Muscle of leg (tissue), 3 donors: ENCODE measurements at regions not wholly inside any gene's neighbourhood (a gene's known extent, or its start where the extent isn't known, plus 50 kb on each side); places are given as distances from the start of the nearest gene placed in this dataset.
A peak's percentile ranks its signal among the peaks of the same experiment; 100 is the strongest.

ENCODE experiments used
- DNase-seq: peaks from one replicate; pipeline ENCODE4 v3.0.0; 2013
- H3K27ac ChIP-seq: one replicate; pipeline ENCODE4 v1.5.1; 2013; ENCODE audit warnings: mild to moderate bottlenecking, low read length, control low read depth
- H3K27me3 ChIP-seq: one replicate; pipeline ENCODE4 v1.6.1; 2013; ENCODE audit warnings: low read length; ENCODE audit not compliant: control insufficient read depth, insufficient read depth
- H3K36me3 ChIP-seq: one replicate; pipeline ENCODE4 v1.6.1; 2013; ENCODE audit warnings: low read length; ENCODE audit not compliant: control insufficient read depth, insufficient read depth
- H3K4me1 ChIP-seq: one replicate; pipeline ENCODE4 v1.6.1; 2013; ENCODE audit warnings: low read length; ENCODE audit not compliant: control insufficient read depth, insufficient read depth
- H3K4me3 ChIP-seq: one replicate; pipeline ENCODE4 v1.5.1; 2013; ENCODE audit warnings: low read length, control low read depth
- H3K9me3 ChIP-seq: replicated peaks from 2 replicates; pipeline ENCODE4 v1.6.1; 2013; ENCODE audit warnings: low read depth, low read length; ENCODE audit not compliant: control insufficient read depth
- WGBS: methylation state at CpG from one replicate; pipeline ENCODE4 v1.1.5; 2013; ENCODE audit warnings: missing lambda C conversion rate; ENCODE audit not compliant: insufficient coverage; 5-methylcytosine and 5-hydroxymethylcytosine counted together

DNA sequence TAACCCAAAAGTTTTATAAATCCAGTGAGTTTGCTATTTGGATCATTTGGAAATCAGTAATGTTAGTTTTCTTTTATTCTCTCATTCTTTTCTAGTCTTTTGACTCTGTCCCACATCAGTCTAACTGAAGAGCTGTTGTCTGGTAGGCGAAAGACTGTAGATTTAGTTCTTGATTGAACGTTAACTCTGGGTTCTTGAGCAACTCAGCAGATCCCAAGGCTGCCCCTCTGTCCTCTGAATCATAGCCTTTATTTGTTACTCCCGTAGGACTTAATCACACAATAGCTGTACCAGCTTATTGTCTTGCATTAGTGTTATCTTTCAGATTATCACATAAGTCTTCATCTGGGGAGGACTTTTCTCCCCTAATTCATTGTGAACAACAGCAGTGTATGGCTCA lies 119.3 kb upstream of the TOM1L1 start:
- no peaks in the 10 kb centered on the region for H3K4me1 ChIP-seq
- 100% methylated on average over 1 of the region's 3 CpGs for WGBS
- H3K27ac ChIP-seq = no peak overlapping the region
- no peaks in the 10 kb centered on the region for H3K27me3 ChIP-seq
- no peak for DNase-seq
- no peaks in the 10 kb centered on the region for H3K36me3 ChIP-seq
- H3K9me3 ChIP-seq = no peaks in the 10 kb centered on the region
- H3K4me3 ChIP-seq = no peak overlapping the region

DNA sequence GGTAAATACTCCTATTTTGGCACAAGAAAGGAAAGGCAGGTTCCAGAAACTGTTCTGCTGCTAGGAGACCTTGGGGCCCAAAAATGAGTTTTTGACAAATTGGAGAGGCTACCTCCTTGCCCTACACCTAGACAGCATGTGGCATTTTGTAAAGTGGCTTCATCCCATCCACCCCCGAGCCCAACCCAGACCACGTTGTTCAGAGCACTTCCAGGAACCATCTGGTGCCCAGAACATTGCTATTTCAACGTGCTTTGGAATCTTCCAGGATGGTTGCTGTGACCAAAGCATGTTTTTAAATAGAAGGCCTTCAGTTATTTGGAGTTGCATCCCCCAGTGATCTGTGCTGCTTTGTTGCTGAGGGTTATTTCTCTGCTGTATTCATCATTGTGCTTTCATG lies 116.3 kb upstream of the TOM1L1 start:
- WGBS = 52% methylated on average over 3 of the region's 3 CpGs
- no peaks in the 10 kb centered on the region for H3K27me3 ChIP-seq
- no peaks in the 10 kb centered on the region for H3K9me3 ChIP-seq
- H3K36me3 ChIP-seq = no peaks in the 10 kb centered on the region
- H3K27ac ChIP-seq = no peak overlapping the region
- H3K4me1 ChIP-seq = no peaks in the 10 kb centered on the region
- H3K4me3 ChIP-seq = no peak overlapping the region
- DNase-seq = no peak

DNA sequence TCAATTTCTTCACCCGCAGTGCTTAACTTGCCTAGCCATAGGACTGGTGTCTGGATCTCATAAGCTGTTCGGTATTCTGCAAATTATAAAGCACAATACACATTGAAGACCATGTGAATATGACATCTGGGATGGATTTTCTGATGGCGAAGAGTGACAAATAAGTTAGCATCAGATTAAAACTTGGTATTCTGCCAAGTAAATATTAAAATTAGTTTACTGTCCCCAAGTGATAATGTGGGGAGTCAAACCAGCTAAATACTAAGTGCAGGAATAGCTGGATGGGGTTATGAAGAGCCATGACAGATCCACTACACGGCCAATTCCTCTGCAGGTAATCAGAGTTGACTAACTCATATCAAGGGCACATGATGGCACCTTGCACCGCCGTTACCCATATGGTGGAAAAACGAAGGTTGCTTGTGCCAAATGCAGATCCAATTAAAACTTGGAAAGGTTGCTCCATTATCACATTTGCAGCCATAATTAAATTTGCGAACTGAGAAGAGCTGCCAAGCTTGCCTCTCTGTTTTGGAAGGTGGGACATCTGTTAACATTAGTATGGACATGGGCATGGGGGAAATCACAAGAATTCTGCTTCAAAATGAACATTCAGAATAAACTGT lies 114.9 kb upstream of the TOM1L1 start:
- H3K36me3 ChIP-seq = no peaks in the 10 kb centered on the region
- H3K27ac ChIP-seq = no peak overlapping the region
- H3K4me3 ChIP-seq = no peak overlapping the region
- 83% methylated on average over 2 of the region's 8 CpGs for WGBS
- H3K9me3 ChIP-seq = no peaks in the 10 kb centered on the region
- no peak for DNase-seq
- H3K4me1 ChIP-seq = no peaks in the 10 kb centered on the region
- no peaks in the 10 kb centered on the region for H3K27me3 ChIP-seq

DNA sequence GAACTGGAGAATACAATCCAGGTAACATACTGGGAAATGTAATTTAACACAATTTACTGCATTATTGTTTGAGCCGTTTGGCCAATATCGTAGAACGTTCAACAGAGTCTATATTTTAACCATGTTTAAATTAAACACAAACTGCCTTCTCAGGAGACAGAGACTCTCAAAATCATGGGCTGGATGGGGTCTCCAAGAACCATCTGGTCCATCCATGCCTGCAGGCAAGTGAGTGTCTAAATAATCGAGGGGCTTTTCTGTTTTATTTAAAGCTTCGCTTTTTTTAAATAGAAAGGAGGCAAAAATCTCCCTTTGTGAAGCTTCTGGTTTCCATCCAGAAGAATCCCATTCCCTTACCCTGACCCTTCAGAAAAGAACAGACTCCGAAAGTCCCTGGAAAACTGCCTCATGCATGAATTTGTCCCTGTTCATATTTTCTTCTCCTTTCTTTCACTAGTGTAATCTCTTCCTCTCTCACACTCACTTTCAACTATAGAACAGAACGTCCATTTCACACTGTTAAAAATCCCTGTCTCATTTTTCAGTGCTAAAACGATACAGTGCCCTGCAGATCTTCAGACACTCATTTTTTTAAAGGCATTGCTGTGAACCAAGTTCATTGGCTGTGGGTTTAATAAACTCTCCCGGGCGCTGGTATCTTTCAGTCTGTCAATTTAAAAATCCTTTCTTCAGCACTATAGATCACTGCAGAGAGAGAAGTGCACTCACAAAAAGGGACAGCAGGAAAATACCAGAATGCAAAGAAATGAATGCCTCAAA lies 111.4 kb upstream of the TOM1L1 start:
- DNase-seq = peak; percentile 4
- H3K27ac ChIP-seq = no peak overlapping the region
- no peaks in the 10 kb centered on the region for H3K36me3 ChIP-seq
- no peaks in the 10 kb centered on the region for H3K4me1 ChIP-seq
- H3K27me3 ChIP-seq = no peaks in the 10 kb centered on the region
- no peak overlapping the region for H3K4me3 ChIP-seq
- 14% methylated on average over 4 of the region's 10 CpGs for WGBS
- no peaks in the 10 kb centered on the region for H3K9me3 ChIP-seq

DNA sequence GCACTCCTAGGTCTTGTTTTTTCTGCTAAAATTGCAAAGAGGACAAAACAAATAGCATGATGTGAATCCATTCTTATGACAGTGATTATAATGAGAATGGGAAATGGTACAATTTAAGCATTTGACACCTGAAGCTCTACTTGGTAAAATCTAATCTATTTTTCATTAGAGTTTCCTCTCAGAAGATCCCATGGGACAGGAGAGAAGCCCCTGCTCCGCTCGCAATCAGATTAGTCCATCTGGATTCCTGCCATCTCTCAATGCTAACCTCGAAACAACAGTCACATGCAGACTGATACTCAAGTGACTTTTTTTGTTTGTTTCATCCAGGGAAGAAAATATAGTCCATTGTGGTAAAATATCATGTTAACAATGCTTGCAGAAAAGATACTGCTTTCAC lies 107.4 kb upstream of the TOM1L1 start:
- H3K36me3 ChIP-seq = no peaks in the 10 kb centered on the region
- no peak overlapping the region for H3K4me3 ChIP-seq
- no peak for DNase-seq
- no peaks in the 10 kb centered on the region for H3K9me3 ChIP-seq
- no peaks in the 10 kb centered on the region for H3K4me1 ChIP-seq
- WGBS = no CpG with 5 or more reads among the region's 3 CpGs
- H3K27ac ChIP-seq = no peak overlapping the region
- H3K27me3 ChIP-seq = no peaks in the 10 kb centered on the region

DNA sequence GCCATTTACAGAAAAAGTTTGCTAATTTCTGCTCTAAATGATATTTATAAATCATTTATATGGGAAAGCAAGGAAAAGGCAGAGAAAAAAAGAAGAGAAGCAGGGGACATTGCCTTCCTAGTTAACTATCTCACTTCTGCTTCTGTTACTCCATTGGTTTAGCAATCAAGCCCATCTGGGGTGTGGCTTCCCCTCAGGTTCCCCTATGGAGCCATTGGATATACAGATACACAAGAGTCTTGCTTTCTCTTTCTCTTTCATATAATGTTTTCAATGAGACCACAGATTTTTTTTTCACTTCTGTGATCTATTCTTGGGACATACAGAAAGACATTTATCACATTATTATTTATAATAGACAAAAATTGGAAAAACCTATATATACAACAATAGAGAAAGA lies 105.6 kb upstream of the TOM1L1 start:
- no peak for DNase-seq
- Histone ChIP-seq H3K27ac (no peak overlapping the region), H3K4me3 (no peak overlapping the region), H3K4me1 (no peaks in the 10 kb centered on the region), H3K9me3 (no peaks in the 10 kb centered on the region), H3K27me3 (no peaks in the 10 kb centered on the region), H3K36me3 (no peaks in the 10 kb centered on the region)

DNA sequence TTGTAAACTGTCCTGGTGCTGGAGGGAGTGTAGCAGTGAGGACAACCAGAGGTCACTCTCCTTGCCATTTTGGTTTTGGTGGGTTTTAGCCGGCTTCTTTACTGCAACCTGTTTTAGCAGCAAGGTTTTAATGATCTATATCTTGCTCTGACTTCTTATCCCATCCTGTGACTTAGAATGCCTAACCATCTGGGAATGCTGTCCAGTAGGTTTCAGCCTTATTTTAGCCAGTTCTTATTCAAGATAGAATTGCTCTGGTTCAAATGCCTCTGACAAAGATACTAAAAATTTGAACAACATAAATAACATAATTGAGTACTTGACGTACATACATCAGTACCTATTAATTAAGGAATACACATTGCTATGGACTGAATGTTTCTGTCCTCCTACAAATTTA lies 93.3 kb upstream of the TOM1L1 start:
- H3K36me3 ChIP-seq = no peaks in the 10 kb centered on the region
- no CpG with 5 or more reads among the region's 2 CpGs for WGBS
- no peak overlapping the region for H3K4me3 ChIP-seq
- no peaks in the 10 kb centered on the region for H3K9me3 ChIP-seq
- H3K27me3 ChIP-seq = no peaks in the 10 kb centered on the region
- no peak overlapping the region for H3K27ac ChIP-seq
- DNase-seq = no peak
- no peaks in the 10 kb centered on the region for H3K4me1 ChIP-seq

DNA sequence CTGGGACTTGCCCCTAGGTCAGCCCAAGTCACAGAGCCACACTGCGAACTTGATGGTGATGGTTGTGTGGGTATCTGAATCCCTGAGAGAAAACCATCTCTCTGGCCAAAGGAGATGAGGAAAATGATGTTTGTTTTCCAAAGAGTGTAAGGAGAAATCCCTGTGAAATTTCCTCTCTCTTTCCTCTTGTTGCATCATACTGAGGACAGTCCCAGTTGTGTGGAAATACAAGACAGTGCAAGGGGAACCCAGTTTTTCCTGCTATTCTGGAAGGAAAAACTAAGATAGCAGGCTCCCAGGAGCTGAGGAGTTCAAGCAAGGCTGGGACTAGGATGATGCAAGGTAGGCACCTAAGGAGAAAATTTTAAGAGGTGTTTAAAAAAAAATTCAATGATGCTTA lies 86.8 kb upstream of the TOM1L1 start:
- H3K36me3 ChIP-seq = no peaks in the 10 kb centered on the region
- H3K4me1 ChIP-seq = no peaks in the 10 kb centered on the region
- WGBS = 80% methylated on average over 1 of the region's 1 CpG
- DNase-seq = no peak
- H3K27ac ChIP-seq = no peak overlapping the region
- no peaks in the 10 kb centered on the region for H3K9me3 ChIP-seq
- no peak overlapping the region for H3K4me3 ChIP-seq
- H3K27me3 ChIP-seq = no peaks in the 10 kb centered on the region

DNA sequence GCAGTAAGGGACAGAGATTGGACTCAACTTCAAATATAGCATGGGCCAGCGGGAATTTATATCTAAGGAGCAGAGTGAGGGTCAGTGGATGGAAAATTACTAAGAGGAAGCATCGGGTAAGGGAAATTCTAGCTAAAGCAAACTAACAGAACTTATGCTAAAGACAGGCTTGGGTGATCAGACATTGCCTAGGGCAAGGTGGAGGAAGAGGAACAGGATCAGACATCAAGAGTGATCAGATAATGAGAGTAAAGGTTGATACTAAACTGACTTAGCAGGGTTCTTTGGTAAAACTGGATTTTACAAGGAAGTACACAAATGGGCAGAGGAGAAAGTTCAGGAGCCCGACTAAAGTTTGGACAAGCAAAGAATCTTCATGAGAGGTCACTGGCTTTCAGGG lies 86.3 kb upstream of the TOM1L1 start:
- Histone ChIP-seq H3K36me3 (no peaks in the 10 kb centered on the region), H3K27me3 (no peaks in the 10 kb centered on the region), H3K4me3 (no peak overlapping the region), H3K4me1 (no peaks in the 10 kb centered on the region), H3K9me3 (no peaks in the 10 kb centered on the region), H3K27ac (no peak overlapping the region)
- WGBS = no CpG with 5 or more reads among the region's 3 CpGs
- no peak for DNase-seq

DNA sequence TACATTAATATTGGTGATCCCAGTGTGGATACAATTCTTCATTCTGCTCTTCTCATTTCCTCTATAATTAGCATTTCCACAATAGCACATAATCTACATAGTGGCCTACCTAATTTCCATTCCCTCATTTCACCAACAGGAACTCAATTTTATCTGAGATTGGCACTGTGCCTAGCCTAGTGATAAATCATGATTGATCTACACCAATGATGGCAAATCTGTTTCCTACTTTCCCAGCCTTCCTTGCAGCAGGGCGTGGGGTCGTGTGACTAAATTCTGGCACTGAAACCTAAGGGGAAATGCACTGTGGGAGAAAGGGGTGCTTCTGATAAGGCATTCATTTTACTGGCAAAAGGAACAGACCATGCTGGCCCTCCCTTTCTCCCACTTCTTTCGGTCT lies 66.6 kb upstream of the TOM1L1 start:
- WGBS = no CpG with 5 or more reads among the region's 3 CpGs
- Histone ChIP-seq H3K27ac (no peak overlapping the region), H3K9me3 (peaks cover 4% of the 10 kb centered on the region), H3K27me3 (no peaks in the 10 kb centered on the region), H3K4me3 (no peak overlapping the region), H3K4me1 (no peaks in the 10 kb centered on the region), H3K36me3 (no peaks in the 10 kb centered on the region)
- DNase-seq = no peak

DNA sequence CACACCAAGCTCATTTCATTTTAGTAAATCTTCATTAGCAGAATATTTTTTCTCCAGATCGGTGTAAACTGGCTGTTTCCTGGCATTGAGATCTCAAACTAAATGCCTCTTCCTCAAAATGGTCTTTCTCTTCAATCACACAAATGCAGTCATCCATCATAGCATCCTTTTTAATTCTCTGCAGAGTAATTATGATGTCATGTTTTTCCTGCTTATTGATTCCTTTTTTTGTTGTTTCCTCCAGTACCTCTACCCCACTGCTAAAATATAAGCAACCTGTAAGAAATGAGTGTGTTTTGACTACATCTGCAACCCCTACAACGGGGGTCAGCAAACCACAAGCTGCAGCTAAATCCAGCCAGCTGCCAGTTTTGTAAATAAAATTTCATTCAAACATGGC lies 65.6 kb upstream of the TOM1L1 start:
- no peak overlapping the region for H3K27ac ChIP-seq
- WGBS = no CpG with 5 or more reads among the region's 2 CpGs
- H3K27me3 ChIP-seq = no peaks in the 10 kb centered on the region
- no peak for DNase-seq
- no peak overlapping the region for H3K4me3 ChIP-seq
- H3K9me3 ChIP-seq = peaks cover 4% of the 10 kb centered on the region
- H3K4me1 ChIP-seq = no peaks in the 10 kb centered on the region
- H3K36me3 ChIP-seq = no peaks in the 10 kb centered on the region
